HG03097 (cell line): ENCODE measurements at regions not wholly inside any gene's neighbourhood (a gene's known extent, or its start where the extent isn't known, plus 50 kb on each side); places are given as distances from the start of the nearest gene placed in this dataset.
"Not testable (repeated sequence)": the region's sequence is repeated elsewhere in the genome, so short reads cannot be mapped to it uniquely, and the experiment has no call there.

Source experiments
- ATAC-seq: cut with Tn5 transposase; IDR thresholded peaks from one replicate; pipeline ENCODE4 v1.9.1; 2021; ENCODE audit not compliant: unreplicated experiment, low FRiP score

DNA sequence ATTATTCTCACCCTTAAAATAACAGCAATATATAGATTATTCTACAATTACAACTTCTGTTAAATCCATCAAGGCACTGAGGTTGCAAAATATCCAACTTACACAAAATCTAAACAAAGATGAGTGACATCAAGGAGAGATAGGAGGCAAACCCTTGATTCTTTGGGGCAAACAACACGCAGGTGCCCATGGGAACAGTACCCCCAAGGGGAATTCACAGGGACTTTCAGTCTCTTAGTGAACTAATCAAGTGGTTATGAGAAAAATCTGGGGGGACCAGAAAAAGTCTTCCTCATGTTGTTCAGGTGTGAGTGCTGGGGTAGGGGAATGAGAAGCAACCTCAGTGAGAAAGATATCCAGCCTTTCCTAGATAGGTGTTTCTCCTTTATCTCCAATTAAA lies 1107.9 kb downstream of the PLA2G4A start:
- ATAC-seq, result no peak

- no peak for ATAC-seq
Measured at GRCh38 chr1:187938092-187938491, 1109.3 kb downstream of the PLA2G4A start.

DNA sequence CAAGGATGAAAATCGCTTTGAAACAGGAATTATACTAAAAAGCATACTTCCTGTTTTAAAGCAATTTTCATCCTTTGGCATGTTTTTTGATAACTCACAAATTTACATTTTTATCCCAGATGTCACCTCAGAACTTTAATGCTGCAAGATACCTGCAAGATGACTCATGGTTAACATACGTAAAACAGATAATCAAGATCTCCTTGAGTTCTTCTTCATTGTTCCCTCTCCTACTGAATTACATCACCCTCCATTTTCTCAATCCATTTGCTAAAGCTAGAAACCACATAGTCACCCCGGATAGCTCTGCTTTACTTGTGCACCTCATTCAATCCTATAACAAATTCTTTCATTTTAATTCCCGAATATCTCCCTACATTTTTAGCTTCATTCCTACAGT lies 1114.2 kb downstream of the PLA2G4A start:
- no peak for ATAC-seq

DNA sequence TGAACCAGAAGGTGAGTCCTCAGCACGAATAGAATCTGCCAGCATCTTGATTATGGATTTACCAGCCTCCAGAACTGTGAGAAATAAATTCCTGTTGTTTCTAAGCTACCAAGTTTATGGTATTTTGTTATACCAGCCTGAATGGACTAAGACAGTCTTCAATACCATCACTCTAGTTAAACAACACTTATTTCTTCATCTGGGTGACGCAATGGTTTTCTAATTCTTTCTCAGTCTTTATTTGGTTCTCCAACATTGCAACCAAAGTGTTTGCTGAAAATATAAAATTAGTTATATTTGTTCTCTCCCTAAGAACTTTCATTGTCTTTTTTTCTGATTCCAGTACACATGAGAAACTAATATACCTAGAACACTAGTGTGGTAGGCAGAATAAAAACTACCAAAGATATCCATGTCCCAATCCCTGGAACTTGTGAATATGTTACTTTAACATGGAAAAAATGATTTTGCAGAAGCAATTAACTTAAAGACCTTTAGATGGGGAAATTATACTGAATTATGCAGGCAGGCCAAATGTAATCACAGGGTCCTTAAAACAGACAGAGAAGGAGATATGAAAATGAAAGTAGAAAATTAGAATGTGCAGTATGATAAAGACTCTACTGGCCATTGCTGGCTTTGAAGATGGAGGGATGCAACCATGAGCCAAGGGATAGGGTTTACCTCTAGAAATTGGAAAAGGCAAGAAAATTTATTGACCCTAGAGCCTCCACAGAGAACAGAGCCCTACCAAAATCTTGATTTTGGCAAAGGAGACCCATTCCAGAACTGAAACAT lies 1115.1 kb downstream of the PLA2G4A start:
- no peak for ATAC-seq

DNA sequence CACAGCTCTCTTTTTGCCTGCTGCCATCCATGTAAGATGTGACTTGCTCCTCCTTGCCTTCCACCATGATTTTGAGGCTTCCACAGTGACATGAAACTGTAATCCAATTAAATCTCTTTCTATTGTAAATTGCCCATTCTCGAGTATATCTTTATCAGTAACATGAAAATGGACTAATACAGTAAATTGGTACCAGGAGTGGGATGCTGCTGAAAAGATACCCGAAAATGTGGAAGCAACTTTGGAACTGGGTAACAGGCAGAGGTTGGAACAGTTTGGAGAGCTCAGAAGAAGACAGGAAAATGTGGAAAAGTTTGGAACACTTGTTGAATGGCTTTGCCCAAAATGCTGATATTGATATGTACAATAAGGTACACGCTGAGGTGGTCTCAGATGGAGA lies 1117.9 kb downstream of the PLA2G4A start:
- ATAC-seq, result not testable (repeated sequence)

DNA sequence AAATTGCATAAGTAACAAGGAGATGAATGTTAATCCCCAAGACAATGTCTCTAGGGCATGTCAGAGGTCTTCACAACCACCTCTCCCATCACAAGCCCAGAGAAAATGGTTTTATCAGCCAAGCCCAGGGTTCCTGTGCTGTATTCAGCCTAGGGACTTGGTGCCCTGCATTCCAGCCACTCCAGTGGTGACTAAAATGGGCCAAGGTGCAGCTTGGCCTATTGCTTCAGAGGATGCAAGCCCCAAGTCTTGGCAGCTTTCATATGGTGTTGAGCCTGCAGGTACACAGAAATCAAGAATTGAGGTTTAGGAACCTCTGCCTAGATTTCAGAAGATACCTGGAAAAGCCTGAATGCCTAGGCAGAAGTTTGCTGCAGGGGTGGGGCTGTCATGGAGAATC lies 1118.6 kb downstream of the PLA2G4A start:
- ATAC-seq, result no peak

- ATAC-seq, result no peak
Measured at GRCh38 chr1:187948170-187948794, 1119.5 kb downstream of the PLA2G4A start.

GRCh38 chr1:187949567-187949966 lies 1120.8 kb downstream of the PLA2G4A start:
- ATAC-seq, result no peak

- ATAC-seq, result no peak
Measured at GRCh38 chr1:187951817-187952216, 1123.1 kb downstream of the PLA2G4A start.

DNA sequence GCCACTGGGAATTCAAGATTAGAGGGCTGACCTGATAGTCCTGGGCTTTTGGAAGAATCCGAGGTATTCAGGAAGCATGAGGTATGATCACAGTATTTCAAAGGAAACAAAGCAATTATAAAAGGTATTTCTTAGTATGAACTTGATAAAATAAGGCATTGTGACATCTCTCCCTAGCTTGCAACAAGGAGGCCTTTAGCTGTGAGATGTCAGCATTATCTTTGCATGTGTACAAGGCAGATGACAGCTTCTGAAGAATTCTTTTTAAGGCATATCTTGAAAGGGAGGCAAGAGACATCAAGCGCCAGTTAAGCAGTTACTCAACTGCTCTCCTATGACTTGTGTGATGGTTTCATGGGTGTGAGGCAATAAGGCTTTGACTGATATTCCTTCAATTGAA lies 1123.7 kb downstream of the PLA2G4A start:
- no peak for ATAC-seq

DNA sequence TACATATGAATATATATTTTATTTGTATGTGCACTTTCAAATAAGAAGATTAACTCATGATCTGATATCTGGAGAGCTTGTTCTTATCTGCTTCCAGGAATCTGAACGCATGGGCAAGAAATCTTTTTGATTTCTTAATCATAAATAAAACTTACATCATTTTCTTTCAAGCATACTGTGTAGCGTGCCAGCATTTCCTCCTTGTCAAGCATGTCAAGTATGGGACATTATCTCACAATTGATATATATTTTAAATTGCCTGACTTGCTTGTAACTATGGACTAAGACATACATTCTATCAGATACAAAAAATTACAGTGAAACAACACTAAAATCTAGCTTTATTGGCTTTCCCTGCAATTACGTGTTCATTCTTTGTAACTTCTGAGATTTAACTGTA lies 1128.2 kb downstream of the PLA2G4A start:
- ATAC-seq, result no peak

GRCh38 chr1:187958207-187958606 lies 1129.5 kb downstream of the PLA2G4A start:
- no peak for ATAC-seq

GRCh38 chr1:187959062-187959461 lies 1130.3 kb downstream of the PLA2G4A start:
- ATAC-seq, result no peak

GRCh38 chr1:187960125-187960638 lies 1131.4 kb downstream of the PLA2G4A start:
- no peak for ATAC-seq

- no peak for ATAC-seq
Measured at GRCh38 chr1:187961895-187962294, 1133.1 kb downstream of the PLA2G4A start.

DNA sequence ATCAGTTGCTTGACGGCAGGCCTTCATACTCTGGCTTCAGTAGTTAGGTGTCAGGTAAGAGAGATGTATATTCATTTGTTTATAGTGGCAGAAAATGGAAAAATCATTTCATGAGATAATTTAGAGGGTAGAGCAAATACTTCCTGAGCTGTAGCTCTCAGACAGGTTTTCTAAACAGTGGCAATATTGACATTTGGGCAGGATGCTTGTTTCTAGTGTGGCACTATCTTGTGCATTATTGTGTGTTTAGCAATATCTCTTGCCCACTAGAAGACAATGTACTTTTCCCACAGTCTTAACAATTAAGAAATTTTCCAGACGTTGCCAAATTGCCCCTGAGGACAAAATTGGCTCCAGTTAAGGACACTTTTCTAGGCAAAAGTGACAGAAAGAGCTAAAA lies 1143.1 kb downstream of the PLA2G4A start:
- no peak for ATAC-seq

- no peak for ATAC-seq
Measured at GRCh38 chr1:187977298-187977697, 1148.5 kb downstream of the PLA2G4A start.

DNA sequence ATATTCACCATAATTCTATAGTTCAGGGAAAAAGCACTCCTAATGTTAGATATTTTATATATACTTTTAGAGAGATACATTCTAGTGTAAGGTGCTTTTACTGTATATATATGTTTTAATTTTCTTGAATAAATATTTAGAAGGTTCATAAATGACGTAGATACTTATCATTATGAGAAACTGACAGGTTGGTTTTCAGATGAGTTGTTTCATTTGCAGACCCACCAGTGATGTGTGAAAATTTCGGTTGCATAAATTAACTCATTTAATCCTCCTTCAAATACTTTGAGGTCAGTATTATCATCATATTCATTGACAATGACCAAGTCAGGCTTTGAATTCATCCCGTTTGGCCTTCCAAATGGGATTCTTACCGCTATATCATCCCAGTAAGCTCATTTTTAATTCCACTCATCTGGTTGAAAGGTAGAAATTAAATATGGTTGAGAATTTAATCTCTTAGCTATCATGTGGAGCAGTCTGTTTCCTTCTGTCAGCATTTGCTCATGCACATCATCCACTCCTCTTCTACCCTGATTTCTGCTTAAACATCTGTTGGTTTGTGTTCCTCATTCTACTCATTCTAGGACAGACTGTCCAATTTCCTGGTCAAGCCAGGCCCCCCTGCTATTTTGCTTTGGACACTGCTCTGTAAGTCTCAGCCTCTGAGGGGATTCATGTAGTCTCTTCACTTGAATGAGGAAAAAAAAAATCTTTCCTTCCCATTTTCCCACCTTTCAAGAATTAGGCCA lies 1156.6 kb downstream of the PLA2G4A start:
- ATAC-seq, result peak; percentile 32

GRCh38 chr1:187985897-187986654 lies 1157.3 kb downstream of the PLA2G4A start:
- peak; percentile 88 for ATAC-seq

DNA sequence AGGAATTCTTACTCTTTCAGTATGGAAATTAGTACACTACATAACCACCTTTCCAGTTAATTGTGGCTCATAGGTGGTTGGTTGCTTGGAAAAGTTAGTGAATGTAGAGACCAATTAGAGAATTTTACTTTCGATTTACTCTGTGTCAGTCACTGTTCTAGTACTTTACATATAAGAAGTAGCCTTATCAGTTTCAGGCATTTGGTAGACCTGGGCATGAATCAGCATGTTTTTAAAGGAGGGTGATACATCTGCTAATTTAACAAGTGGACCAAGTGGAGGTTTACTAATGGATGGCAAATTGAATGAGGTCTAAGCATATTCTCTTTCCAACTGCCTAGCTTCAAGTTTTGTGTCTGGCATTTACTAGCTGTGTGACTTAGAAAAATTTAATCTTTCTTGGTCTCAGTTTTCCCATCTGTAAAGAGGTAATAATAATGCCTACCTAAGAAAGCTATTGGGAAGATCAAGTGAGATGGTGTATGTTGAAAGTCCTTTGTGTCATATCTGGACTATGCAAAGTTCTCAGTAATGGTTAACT lies 1158.6 kb downstream of the PLA2G4A start:
- ATAC-seq, result no peak
